ENCODE measurements at regions not wholly inside any gene's neighbourhood (a gene's known extent, or its start where the extent isn't known, plus 50 kb on each side); places are given as distances from the start of the nearest gene placed in this dataset.

DNA sequence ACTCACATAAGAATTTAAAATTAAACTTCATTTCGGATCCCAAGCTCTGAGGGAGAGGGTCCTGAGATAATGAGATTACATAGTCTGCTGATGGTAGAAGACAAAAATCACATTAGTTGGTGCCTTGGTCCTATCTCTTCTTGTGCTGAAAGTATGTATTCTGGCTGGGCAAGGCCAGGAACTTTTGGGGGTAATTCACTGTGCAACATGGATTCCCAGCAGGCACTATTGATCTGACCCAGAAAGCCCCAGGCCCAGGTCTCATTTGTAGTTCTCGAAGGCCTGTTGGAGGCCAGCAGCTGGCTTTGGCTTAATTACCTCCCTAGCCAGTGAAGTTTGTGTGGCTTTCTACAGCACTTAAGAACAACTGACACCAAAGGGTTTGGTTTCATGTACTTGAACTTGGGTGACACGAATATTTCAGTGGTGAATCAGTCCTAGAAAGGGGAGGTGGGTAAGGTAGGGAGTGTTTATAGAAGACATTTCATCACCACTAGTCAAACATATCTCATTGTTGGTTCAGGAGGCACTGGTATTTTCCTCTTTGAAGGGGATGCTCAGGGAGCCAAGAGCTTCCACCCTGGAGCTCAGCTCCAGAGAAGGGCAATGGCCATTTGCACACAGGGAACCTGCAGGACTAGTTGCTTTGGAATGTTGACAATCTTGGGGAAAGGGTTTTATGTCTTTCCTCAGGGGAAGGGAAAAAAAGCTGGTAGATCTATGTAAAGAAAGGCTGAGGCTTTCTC is 217.8 kb downstream of the OSR1 start (continued):
- TF ChIP-seq ZNF777 (CRISPR knock-in tag; IDR thresholded peaks at IDR 0.05) (no peak), NCOA1 (CRISPR knock-in tag; IDR thresholded peaks at IDR 0.05) (no peak), SP140L (CRISPR knock-in tag; IDR thresholded peaks at IDR 0.05; ENCODE audit: borderline replicate concordance) (no peak), ZNF543 (CRISPR knock-in tag; IDR thresholded peaks at IDR 0.05) (no peak), ZNF772 (CRISPR knock-in tag; IDR thresholded peaks at IDR 0.05) (no peak), RFXAP (CRISPR knock-in tag; IDR thresholded peaks at IDR 0.05; ENCODE audit: borderline replicate concordance) (no peak), ZBTB42 (CRISPR knock-in tag; IDR thresholded peaks at IDR 0.05) (no peak)
- TF ChIP-seq, protein P1, sequence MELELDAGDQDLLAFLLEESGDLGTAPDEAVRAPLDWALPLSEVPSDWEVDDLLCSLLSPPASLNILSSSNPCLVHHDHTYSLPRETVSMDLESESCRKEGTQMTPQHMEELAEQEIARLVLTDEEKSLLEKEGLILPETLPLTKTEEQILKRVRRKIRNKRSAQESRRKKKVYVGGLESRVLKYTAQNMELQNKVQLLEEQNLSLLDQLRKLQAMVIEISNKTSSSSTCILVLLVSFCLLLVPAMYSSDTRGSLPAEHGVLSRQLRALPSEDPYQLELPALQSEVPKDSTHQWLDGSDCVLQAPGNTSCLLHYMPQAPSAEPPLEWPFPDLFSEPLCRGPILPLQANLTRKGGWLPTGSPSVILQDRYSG (CRISPR knock-in tag; IDR thresholded peaks at IDR 0.05), result no peak
- TF ChIP-seq, protein P2, sequence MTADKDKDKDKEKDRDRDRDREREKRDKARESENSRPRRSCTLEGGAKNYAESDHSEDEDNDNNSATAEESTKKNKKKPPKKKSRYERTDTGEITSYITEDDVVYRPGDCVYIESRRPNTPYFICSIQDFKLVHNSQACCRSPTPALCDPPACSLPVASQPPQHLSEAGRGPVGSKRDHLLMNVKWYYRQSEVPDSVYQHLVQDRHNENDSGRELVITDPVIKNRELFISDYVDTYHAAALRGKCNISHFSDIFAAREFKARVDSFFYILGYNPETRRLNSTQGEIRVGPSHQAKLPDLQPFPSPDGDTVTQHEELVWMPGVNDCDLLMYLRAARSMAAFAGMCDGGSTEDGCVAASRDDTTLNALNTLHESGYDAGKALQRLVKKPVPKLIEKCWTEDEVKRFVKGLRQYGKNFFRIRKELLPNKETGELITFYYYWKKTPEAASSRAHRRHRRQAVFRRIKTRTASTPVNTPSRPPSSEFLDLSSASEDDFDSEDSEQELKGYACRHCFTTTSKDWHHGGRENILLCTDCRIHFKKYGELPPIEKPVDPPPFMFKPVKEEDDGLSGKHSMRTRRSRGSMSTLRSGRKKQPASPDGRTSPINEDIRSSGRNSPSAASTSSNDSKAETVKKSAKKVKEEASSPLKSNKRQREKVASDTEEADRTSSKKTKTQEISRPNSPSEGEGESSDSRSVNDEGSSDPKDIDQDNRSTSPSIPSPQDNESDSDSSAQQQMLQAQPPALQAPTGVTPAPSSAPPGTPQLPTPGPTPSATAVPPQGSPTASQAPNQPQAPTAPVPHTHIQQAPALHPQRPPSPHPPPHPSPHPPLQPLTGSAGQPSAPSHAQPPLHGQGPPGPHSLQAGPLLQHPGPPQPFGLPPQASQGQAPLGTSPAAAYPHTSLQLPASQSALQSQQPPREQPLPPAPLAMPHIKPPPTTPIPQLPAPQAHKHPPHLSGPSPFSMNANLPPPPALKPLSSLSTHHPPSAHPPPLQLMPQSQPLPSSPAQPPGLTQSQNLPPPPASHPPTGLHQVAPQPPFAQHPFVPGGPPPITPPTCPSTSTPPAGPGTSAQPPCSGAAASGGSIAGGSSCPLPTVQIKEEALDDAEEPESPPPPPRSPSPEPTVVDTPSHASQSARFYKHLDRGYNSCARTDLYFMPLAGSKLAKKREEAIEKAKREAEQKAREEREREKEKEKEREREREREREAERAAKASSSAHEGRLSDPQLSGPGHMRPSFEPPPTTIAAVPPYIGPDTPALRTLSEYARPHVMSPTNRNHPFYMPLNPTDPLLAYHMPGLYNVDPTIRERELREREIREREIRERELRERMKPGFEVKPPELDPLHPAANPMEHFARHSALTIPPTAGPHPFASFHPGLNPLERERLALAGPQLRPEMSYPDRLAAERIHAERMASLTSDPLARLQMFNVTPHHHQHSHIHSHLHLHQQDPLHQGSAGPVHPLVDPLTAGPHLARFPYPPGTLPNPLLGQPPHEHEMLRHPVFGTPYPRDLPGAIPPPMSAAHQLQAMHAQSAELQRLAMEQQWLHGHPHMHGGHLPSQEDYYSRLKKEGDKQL (CRISPR knock-in tag; IDR thresholded peaks at IDR 0.05; ENCODE audit: low read depth), result peak; percentile 94
- TF ChIP-seq, protein P3, sequence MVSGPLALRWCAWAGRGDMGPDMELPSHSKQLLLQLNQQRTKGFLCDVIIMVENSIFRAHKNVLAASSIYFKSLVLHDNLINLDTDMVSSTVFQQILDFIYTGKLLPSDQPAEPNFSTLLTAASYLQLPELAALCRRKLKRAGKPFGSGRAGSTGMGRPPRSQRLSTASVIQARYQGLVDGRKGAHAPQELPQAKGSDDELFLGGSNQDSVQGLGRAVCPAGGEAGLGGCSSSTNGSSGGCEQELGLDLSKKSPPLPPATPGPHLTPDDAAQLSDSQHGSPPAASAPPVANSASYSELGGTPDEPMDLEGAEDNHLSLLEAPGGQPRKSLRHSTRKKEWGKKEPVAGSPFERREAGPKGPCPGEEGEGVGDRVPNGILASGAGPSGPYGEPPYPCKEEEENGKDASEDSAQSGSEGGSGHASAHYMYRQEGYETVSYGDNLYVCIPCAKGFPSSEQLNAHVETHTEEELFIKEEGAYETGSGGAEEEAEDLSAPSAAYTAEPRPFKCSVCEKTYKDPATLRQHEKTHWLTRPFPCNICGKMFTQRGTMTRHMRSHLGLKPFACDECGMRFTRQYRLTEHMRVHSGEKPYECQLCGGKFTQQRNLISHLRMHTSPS (CRISPR knock-in tag; IDR thresholded peaks at IDR 0.05; ENCODE audit: low read depth), result no peak
- TF ChIP-seq, protein P4, sequence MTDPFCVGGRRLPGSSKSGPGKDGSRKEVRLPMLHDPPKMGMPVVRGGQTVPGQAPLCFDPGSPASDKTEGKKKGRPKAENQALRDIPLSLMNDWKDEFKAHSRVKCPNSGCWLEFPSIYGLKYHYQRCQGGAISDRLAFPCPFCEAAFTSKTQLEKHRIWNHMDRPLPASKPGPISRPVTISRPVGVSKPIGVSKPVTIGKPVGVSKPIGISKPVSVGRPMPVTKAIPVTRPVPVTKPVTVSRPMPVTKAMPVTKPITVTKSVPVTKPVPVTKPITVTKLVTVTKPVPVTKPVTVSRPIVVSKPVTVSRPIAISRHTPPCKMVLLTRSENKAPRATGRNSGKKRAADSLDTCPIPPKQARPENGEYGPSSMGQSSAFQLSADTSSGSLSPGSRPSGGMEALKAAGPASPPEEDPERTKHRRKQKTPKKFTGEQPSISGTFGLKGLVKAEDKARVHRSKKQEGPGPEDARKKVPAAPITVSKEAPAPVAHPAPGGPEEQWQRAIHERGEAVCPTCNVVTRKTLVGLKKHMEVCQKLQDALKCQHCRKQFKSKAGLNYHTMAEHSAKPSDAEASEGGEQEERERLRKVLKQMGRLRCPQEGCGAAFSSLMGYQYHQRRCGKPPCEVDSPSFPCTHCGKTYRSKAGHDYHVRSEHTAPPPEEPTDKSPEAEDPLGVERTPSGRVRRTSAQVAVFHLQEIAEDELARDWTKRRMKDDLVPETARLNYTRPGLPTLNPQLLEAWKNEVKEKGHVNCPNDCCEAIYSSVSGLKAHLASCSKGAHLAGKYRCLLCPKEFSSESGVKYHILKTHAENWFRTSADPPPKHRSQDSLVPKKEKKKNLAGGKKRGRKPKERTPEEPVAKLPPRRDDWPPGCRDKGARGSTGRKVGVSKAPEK (CRISPR knock-in tag; IDR thresholded peaks at IDR 0.05; ENCODE audit: borderline replicate concordance), result no peak
